KMS-11 (cell line): ENCODE measurements at regions not wholly inside any gene's neighbourhood (a gene's known extent, or its start where the extent isn't known, plus 50 kb on each side); places are given as distances from the start of the nearest gene placed in this dataset.
A peak's percentile ranks its signal among the peaks of the same experiment; 100 is the strongest.

Experiments
- H2AFZ ChIP-seq: fragments of 200-600 bp; sonication (generic); 2 replicates; pipeline ENCODE4 v1.6.1; 2016; ENCODE audit warnings: antibody characterized with exemption, mixed run types, low read depth
- H3K27ac ChIP-seq: fragments of 200-600 bp; sonication (generic); 2 replicates; pipeline ENCODE4 v1.6.1; 2016; ENCODE audit warnings: mild to moderate bottlenecking, mixed run types
- H3K27me3 ChIP-seq: fragments of 200-600 bp; sonication (generic); 2 replicates; pipeline ENCODE4 v1.6.1; 2017; ENCODE audit warnings: mild to moderate bottlenecking, low read depth, mixed run types, moderate library complexity; ENCODE audit not compliant: insufficient read depth
- H3K36me3 ChIP-seq: fragments of 200-600 bp; sonication (generic); 2 replicates; pipeline ENCODE4 v1.6.1; 2017; ENCODE audit warnings: mild to moderate bottlenecking, mixed run types; ENCODE audit not compliant: insufficient read depth
- H3K4me1 ChIP-seq: fragments of 200-600 bp; sonication (generic); 2 replicates; pipeline ENCODE4 v1.6.1; 2016; ENCODE audit warnings: mild to moderate bottlenecking, low read depth, mixed run types; ENCODE audit not compliant: poor library complexity, severe bottlenecking
- H3K4me2 ChIP-seq: fragments of 200-600 bp; sonication (generic); 2 replicates; pipeline ENCODE4 v1.7.0; 2016; ENCODE audit warnings: mild to moderate bottlenecking, mixed run types
- H3K4me3 ChIP-seq: fragments of 200-600 bp; sonication (generic); IDR thresholded peaks from 2 replicates; pipeline ENCODE4 v1.6.1; 2017; ENCODE audit warnings: low read depth, low read length, mixed read lengths; ENCODE audit not compliant: insufficient read depth
- H3K79me2 ChIP-seq: fragments of 200-600 bp; sonication (generic); 2 replicates; pipeline ENCODE4 v1.6.1; 2016; ENCODE audit warnings: low read depth, mixed run types; ENCODE audit not compliant: insufficient read depth
- H3K9ac ChIP-seq: fragments of 200-600 bp; sonication (generic); 2 replicates; pipeline ENCODE4 v1.6.1; 2016; ENCODE audit warnings: mild to moderate bottlenecking, mixed run types
- H4K20me1 ChIP-seq: fragments of 200-600 bp; sonication (generic); 2 replicates; pipeline ENCODE4 v1.6.1; 2016; ENCODE audit warnings: mild to moderate bottlenecking, mixed run types; ENCODE audit not compliant: insufficient read depth
- CTCF ChIP-seq: fragments of 200-600 bp; sonication (generic); conservative IDR thresholded peaks from 2 replicates; pipeline ENCODE4 v1.6.1; 2017; ENCODE audit warnings: low read depth, mild to moderate bottlenecking, antibody characterized with exemption, low read length, moderate library complexity, mixed read lengths

- H3K4me3 ChIP-seq, result no peak overlapping the region
- H3K27me3 ChIP-seq, result no peaks in the 10 kb centered on the region
- no peaks in the 10 kb centered on the region for H3K36me3 ChIP-seq
- no peaks in the 10 kb centered on the region for H3K79me2 ChIP-seq
- H2AFZ ChIP-seq, result no peak overlapping the region
- peaks cover 34% of the 10 kb centered on the region for H3K4me1 ChIP-seq
- no peak for TF ChIP-seq CTCF
- H3K27ac ChIP-seq, result peak overlapping the region; percentile 90; the same call in 1 of the 2 replicates
- H3K4me2 ChIP-seq, result no peak overlapping the region
- H4K20me1 ChIP-seq, result no peaks in the 10 kb centered on the region
- H3K9ac ChIP-seq, result no peak overlapping the region
Observed at GRCh38 chr12:28700161-28700560, 448.9 kb upstream of the FAR2 start.

- no peak for TF ChIP-seq CTCF
- Histone ChIP-seq H3K36me3 (no peaks in the 10 kb centered on the region), H4K20me1 (no peaks in the 10 kb centered on the region), H3K9ac (no peak overlapping the region), H3K4me3 (no peak overlapping the region), H3K4me1 (peaks cover 22% of the 10 kb centered on the region), H3K79me2 (no peaks in the 10 kb centered on the region), H3K27ac (no peak overlapping the region), H3K4me2 (no peak overlapping the region), H3K27me3 (no peaks in the 10 kb centered on the region), H2AFZ (no peak overlapping the region)
Observed at GRCh38 chr12:28704477-28705169, 444.5 kb upstream of the FAR2 start.

GRCh38 chr12:28708918-28709371, 440.1 kb upstream of the FAR2 start:
- H3K27ac ChIP-seq, result no peak overlapping the region
- H3K4me1 ChIP-seq, result peaks cover 17% of the 10 kb centered on the region
- H3K36me3 ChIP-seq, result no peaks in the 10 kb centered on the region
- H3K4me3 ChIP-seq, result no peak overlapping the region
- no peaks in the 10 kb centered on the region for H3K27me3 ChIP-seq
- peak overlapping the region; percentile 21; the same call in 1 of the 2 replicates for H3K4me2 ChIP-seq
- H2AFZ ChIP-seq, result 0 out of 2 replicates have a peak overlapping the region, but pooled peaks have one; percentile 31
- H4K20me1 ChIP-seq, result no peaks in the 10 kb centered on the region
- TF ChIP-seq CTCF, result no peak
- H3K79me2 ChIP-seq, result no peaks in the 10 kb centered on the region
- no peak overlapping the region for H3K9ac ChIP-seq

GRCh38 chr12:28709986-28710685, 438.9 kb upstream of the FAR2 start:
- Histone ChIP-seq H3K4me2 (no peak overlapping the region), H3K4me3 (no peak overlapping the region), H2AFZ (no peak overlapping the region), H3K79me2 (no peaks in the 10 kb centered on the region), H4K20me1 (no peaks in the 10 kb centered on the region), H3K36me3 (no peaks in the 10 kb centered on the region), H3K27ac (no peak overlapping the region), H3K27me3 (no peaks in the 10 kb centered on the region), H3K9ac (no peak overlapping the region), H3K4me1 (peaks cover 17% of the 10 kb centered on the region)
- no peak for TF ChIP-seq CTCF
